NB4 (cell line): ENCODE measurements at regions not wholly inside any gene's neighbourhood (a gene's known extent, or its start where the extent isn't known, plus 50 kb on each side); places are given as distances from the start of the nearest gene placed in this dataset.

Experiments
- DNase-seq: peaks from one replicate; pipeline ENCODE4 v3.0.0; 2010; ENCODE audit warnings: low read depth
- H3K4me3 ChIP-seq: one replicate; pipeline ENCODE4 v1.5.1; 2011; ENCODE audit warnings: mild to moderate bottlenecking, low read depth, low read length, moderate library complexity
- MYC ChIP-seq: IDR thresholded peaks from 2 replicates; pipeline ENCODE4 v1.6.1; 2011; ENCODE audit warnings: low read depth, low read length
- POLR2A ChIP-seq: IDR thresholded peaks from 2 replicates; pipeline ENCODE4 v1.6.1; 2011; ENCODE audit warnings: mild to moderate bottlenecking; ENCODE audit not compliant: insufficient read length; ENCODE audit errors: extremely low read depth
- TF ChIP-seq, protein P1 (sequence below): IDR thresholded peaks from one replicate; pipeline ENCODE4 v1.5.1; 2012; ENCODE audit warnings: low read depth, low read length
- TF ChIP-seq, protein P2 (sequence below): IDR thresholded peaks from 2 replicates; pipeline ENCODE4 v1.6.1; 2011; ENCODE audit warnings: low read depth, low read length

DNA sequence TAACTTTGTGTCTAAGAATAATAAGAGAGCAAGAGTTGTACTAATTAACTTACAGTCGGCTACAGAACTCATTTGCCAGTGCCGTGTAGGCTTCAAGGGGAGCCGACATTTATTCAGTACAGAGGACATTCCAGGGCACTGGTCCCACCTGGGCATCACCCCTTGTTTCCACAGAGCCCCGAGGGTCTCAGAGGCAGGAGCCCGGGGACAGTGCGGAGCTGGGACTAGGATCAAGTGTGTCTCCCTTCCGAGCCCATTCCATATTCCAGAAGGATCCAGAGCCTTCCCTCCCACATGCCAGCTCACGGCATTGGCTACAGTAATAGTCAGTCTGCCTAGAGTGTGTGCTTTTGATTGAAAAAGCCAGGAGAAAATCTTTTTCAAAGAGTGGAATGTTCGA, 71.5 kb upstream of the CTDP1 start:
- H3K4me3 ChIP-seq = no peak overlapping the region
- no peak for DNase-seq
- TF ChIP-seq POLR2A (no peak), MYC (no peak)
- TF ChIP-seq, protein P1, sequence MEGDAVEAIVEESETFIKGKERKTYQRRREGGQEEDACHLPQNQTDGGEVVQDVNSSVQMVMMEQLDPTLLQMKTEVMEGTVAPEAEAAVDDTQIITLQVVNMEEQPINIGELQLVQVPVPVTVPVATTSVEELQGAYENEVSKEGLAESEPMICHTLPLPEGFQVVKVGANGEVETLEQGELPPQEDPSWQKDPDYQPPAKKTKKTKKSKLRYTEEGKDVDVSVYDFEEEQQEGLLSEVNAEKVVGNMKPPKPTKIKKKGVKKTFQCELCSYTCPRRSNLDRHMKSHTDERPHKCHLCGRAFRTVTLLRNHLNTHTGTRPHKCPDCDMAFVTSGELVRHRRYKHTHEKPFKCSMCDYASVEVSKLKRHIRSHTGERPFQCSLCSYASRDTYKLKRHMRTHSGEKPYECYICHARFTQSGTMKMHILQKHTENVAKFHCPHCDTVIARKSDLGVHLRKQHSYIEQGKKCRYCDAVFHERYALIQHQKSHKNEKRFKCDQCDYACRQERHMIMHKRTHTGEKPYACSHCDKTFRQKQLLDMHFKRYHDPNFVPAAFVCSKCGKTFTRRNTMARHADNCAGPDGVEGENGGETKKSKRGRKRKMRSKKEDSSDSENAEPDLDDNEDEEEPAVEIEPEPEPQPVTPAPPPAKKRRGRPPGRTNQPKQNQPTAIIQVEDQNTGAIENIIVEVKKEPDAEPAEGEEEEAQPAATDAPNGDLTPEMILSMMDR = no peak
- TF ChIP-seq, protein P2, sequence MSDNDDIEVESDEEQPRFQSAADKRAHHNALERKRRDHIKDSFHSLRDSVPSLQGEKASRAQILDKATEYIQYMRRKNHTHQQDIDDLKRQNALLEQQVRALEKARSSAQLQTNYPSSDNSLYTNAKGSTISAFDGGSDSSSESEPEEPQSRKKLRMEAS = no peak

- DNase-seq = no peak
- TF ChIP-seq, protein P1 = no peak
- TF ChIP-seq POLR2A = no peak
- no peak for TF ChIP-seq MYC
- TF ChIP-seq, protein P2 = no peak
- no peak overlapping the region for H3K4me3 ChIP-seq
Observed at GRCh38 chr18:79608535-79608934, 71.1 kb upstream of the CTDP1 start.

DNA sequence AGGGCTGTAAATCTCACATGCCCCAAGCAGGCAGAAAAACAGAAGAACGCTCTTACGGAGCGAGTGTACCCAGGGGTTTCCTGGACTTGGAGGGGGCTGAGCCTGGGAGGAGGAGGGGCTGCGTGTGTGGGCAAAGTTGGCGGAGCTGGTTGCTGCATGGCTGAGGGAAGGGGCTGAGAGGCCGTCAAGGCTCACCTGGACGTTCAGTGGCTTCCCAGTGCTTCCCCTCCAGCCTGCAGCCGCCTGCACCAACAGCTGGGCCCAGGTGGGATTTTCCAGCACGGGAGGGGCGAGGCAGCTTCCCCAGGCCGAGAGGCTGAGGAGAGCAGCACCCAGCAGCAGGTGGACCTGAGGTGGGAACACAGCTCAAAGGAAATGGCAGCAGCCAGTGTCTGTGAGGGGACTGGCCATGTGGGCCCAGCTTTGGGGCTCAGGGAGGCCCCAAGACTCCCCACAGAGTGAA, 70.6 kb upstream of the CTDP1 start:
- DNase-seq = no peak
- TF ChIP-seq, protein P2 = no peak
- TF ChIP-seq, protein P1 = no peak
- TF ChIP-seq MYC = no peak
- TF ChIP-seq POLR2A = no peak
- no peak overlapping the region for H3K4me3 ChIP-seq

- no peak overlapping the region for H3K4me3 ChIP-seq
- DNase-seq = no peak
- TF ChIP-seq, protein P1 = no peak
- no peak for TF ChIP-seq POLR2A
- TF ChIP-seq, protein P2 = no peak
- TF ChIP-seq MYC = no peak
Observed at GRCh38 chr18:79609841-79610281, 69.7 kb upstream of the CTDP1 start.

- no peak overlapping the region for H3K4me3 ChIP-seq
- DNase-seq = no peak
- no peak for TF ChIP-seq POLR2A
- TF ChIP-seq MYC = no peak
Observed at GRCh38 chr18:79610461-79611039, 69.1 kb upstream of the CTDP1 start.

DNA sequence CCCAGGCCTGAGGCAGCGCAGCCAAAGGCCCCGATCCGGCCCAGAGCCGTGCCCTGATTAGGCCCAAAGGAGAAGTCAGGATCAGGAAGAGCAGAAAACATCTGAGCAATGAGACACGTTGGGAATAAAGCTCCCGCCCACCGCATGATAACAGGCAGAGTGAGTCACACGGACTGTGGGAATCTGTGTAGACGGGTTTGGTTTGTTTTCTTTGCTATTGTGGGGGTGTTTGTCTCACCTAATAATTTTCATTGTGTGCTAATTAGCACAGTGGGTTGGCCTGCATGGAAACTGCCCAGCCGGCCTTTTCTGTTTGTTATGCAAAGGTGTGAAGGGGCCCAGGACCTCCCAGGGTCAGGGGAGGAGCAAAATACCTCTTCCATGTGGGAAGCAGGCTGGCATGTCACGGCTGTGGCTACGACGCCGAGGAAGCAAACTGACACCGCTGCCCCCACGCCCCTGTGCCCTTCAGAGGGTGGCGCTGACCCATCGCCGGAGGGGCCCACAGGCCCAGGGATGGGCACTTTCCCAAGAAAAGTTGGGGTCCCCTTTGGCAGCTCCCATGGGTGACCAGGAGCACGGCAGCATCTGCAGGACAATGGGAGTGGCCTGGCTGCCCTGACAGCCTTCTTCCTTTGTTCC, 68.4 kb upstream of the CTDP1 start:
- TF ChIP-seq, protein P2 = no peak
- no peak for TF ChIP-seq MYC
- TF ChIP-seq, protein P1 = no peak
- no peak for TF ChIP-seq POLR2A
- H3K4me3 ChIP-seq = no peak overlapping the region
- DNase-seq = no peak
